Keratinocyte (primary cell): ENCODE measurements at regions not wholly inside any gene's neighbourhood (a gene's known extent, or its start where the extent isn't known, plus 50 kb on each side); places are given as distances from the start of the nearest gene placed in this dataset.

Experiments used
- DNase-seq: peaks from one replicate; pipeline ENCODE4 v3.0.0-alpha.2; 2011; ENCODE audit warnings: low read depth, missing footprints, low spot score
- FAIRE-seq: peaks from 2 replicates; lab custom pipeline; 2011; peaks lifted over from hg19 to GRCh38; lab: Jason Lieb, UNC
- H2AFZ ChIP-seq: 2 replicates; pipeline ENCODE4 v1.6.0; 2012; ENCODE audit warnings: low read length, control low read depth, inconsistent platforms; ENCODE audit not compliant: control insufficient read depth
- H3K27ac ChIP-seq: 2 replicates; pipeline ENCODE4 v1.5.1; 2011; ENCODE audit warnings: low read length; ENCODE audit not compliant: control insufficient read depth, insufficient read depth
- H3K27me3 ChIP-seq: 3 replicates; pipeline ENCODE4 v1.6.0; 2011; ENCODE audit warnings: low read length; ENCODE audit not compliant: control insufficient read depth, insufficient read depth; ENCODE audit errors: extremely low read depth
- H3K36me3 ChIP-seq, 2 experiments: 2 replicates in 1 of 2; 3 replicates in 1 of 2; pipeline ENCODE4 v1.5.1; 2011; ENCODE audit warnings: low read length in 2 of 2, mild to moderate bottlenecking in 1 of 2; ENCODE audit not compliant: control insufficient read depth in 2 of 2, insufficient read depth in 2 of 2; ENCODE audit errors: extremely low read depth in 1 of 2
- H3K4me1 ChIP-seq: 3 replicates; pipeline ENCODE4 v1.5.1; 2011; ENCODE audit warnings: low read length; ENCODE audit not compliant: control insufficient read depth, insufficient read depth; ENCODE audit errors: extremely low read depth
- H3K4me2 ChIP-seq: 3 replicates; pipeline ENCODE4 v1.6.0; 2011; ENCODE audit warnings: low read depth, low read length; ENCODE audit not compliant: control insufficient read depth, insufficient read depth; ENCODE audit errors: extremely low read depth
- H3K4me3 ChIP-seq, 3 experiments: fragments of 200-600 bp in 1 of 3; sonication (generic) in 1 of 3; 2 replicates in 2 of 3; 3 replicates in 1 of 3; pipeline ENCODE4 v1.5.1; 2011 to 2016; ENCODE audit warnings: low read length in 3 of 3, mild to moderate bottlenecking in 3 of 3, control low read depth in 2 of 3, inconsistent platforms in 1 of 3, low read depth in 1 of 3, mixed read lengths in 1 of 3, mixed run types in 1 of 3, moderate library complexity in 1 of 3; ENCODE audit not compliant: control insufficient read depth in 2 of 3, insufficient read depth in 2 of 3; ENCODE audit errors: extremely low read depth in 1 of 3
- H3K79me2 ChIP-seq: 2 replicates; pipeline ENCODE4 v1.6.0; 2012; ENCODE audit warnings: low read length; ENCODE audit not compliant: control insufficient read depth, insufficient read depth
- H3K9ac ChIP-seq: 3 replicates; pipeline ENCODE4 v1.6.0; 2011; ENCODE audit warnings: low read length; ENCODE audit not compliant: control insufficient read depth, insufficient read depth; ENCODE audit errors: extremely low read depth
- H3K9me1 ChIP-seq: 3 replicates; pipeline ENCODE4 v1.6.0; 2011; ENCODE audit warnings: low read length; ENCODE audit not compliant: control insufficient read depth, insufficient read depth; ENCODE audit errors: extremely low read depth
- H3K9me3 ChIP-seq: 2 replicates; pipeline ENCODE4 v1.5.1; 2012; ENCODE audit warnings: low read depth, low read length; ENCODE audit not compliant: control insufficient read depth
- H4K20me1 ChIP-seq: 3 replicates; pipeline ENCODE4 v1.6.0; 2011; ENCODE audit warnings: low read length; ENCODE audit not compliant: control insufficient read depth, insufficient read depth; ENCODE audit errors: extremely low read depth
- CTCF ChIP-seq, 3 experiments: IDR thresholded peaks in 1 of 3; conservative IDR thresholded peaks in 1 of 3; optimal IDR thresholded peaks in 1 of 3; 2 replicates in 2 of 3; 3 replicates in 1 of 3; pipeline versions ENCODE3 to v1.5.1; 2011; ENCODE audit warnings: low read length in 3 of 3, mild to moderate bottlenecking in 3 of 3, moderate library complexity in 2 of 3, control low read depth in 1 of 3, inconsistent platforms in 1 of 3; ENCODE audit not compliant: insufficient read depth in 2 of 3; ENCODE audit errors: extremely low read depth in 1 of 3
- EZH2 ChIP-seq: IDR thresholded peaks from one replicate; pipeline ENCODE4 v1.6.1; 2012; ENCODE audit warnings: inconsistent platforms, mild to moderate bottlenecking, low read length, moderate library complexity
- dilution Hi-C: fragments of 300-500 bp; cut with MboI; formaldehyde crosslinking; loops from one replicate; pipeline ENCODE4 v1.7.0; 2020; ENCODE audit warnings: low sequenced_read_pairs; ENCODE audit not compliant: extremely low pct_ligation_motif_present

DNA sequence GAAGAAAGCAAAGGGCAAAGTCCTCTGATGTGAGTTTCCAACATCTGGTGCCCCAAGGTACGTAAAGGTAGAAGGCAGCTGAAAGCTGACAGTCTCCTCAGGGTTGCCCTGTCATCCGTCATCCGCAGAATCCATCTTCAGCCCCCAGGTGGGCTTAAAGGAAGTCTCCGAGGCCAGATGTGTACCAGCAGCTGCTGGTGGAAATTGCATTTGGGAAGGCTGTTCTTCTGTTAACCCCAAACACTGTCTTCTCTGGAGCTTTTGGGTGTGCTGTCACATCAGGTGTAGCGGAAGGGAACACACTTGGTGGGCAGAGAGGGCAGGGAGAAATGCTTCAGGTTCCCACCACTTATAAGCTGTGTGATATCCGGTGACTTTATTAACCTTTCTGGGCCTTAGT lies 310.0 kb upstream of the GATB start:
- dilution Hi-C loops = no loop called here
- Histone ChIP-seq H3K9me1 (no peaks in the 10 kb centered on the region), H3K4me3 (no peak overlapping the region), H3K9me3 (no peaks in the 10 kb centered on the region), H3K27ac (no peak overlapping the region), H3K36me3 (no peaks in the 10 kb centered on the region), H4K20me1 (no peaks in the 10 kb centered on the region), H3K4me1 (peaks cover 8% of the 10 kb centered on the region), H3K79me2 (no peaks in the 10 kb centered on the region), H2AFZ (no peak overlapping the region), H3K9ac (no peak overlapping the region), H3K27me3 (peaks cover 3% of the 10 kb centered on the region), H3K4me2 (no peak overlapping the region)
- DNase-seq (no peak), FAIRE-seq (no peak)
- TF ChIP-seq EZH2 (no peak), CTCF (optimal IDR thresholded peaks at IDR 0.05 in 1 of 3, IDR thresholded peaks at IDR 0.05 in 1 of 3, conservative IDR thresholded peaks at IDR 0.05 in 1 of 3; ENCODE audit: extremely low read depth in 1 of 3, insufficient read depth in 2 of 3, low read length in 3 of 3) (no peak)

- H4K20me1 ChIP-seq = no peaks in the 10 kb centered on the region
- peaks cover 13% of the 10 kb centered on the region for H3K4me1 ChIP-seq
- no peaks in the 10 kb centered on the region for H3K79me2 ChIP-seq
- dilution Hi-C loops = no loop called here
- no peak overlapping the region for H3K9ac ChIP-seq
- no peak for TF ChIP-seq CTCF (optimal IDR thresholded peaks at IDR 0.05 in 1 of 3, IDR thresholded peaks at IDR 0.05 in 1 of 3, conservative IDR thresholded peaks at IDR 0.05 in 1 of 3; ENCODE audit: extremely low read depth in 1 of 3, insufficient read depth in 2 of 3, low read length in 3 of 3)
- no peak for TF ChIP-seq EZH2
- no peak overlapping the region for H2AFZ ChIP-seq
- no peaks in the 10 kb centered on the region for H3K36me3 ChIP-seq
- H3K9me3 ChIP-seq = no peaks in the 10 kb centered on the region
- H3K4me3 ChIP-seq = no peak overlapping the region
- H3K27me3 ChIP-seq = no peaks in the 10 kb centered on the region
- FAIRE-seq (no peak), DNase-seq (no peak)
- no peaks in the 10 kb centered on the region for H3K9me1 ChIP-seq
- H3K27ac ChIP-seq = no peak overlapping the region
- H3K4me2 ChIP-seq = no peak overlapping the region
These were observed 308.1 kb upstream of the GATB start for GRCh38 chr4:152068866-152069265.
